GM23338 (cell line): ENCODE measurements at regions not wholly inside any gene's neighbourhood (a gene's known extent, or its start where the extent isn't known, plus 50 kb on each side); places are given as distances from the start of the nearest gene placed in this dataset.

Source experiments
- ATAC-seq: fragments of 200-7000 bp; cut with Tn5 transposase; 3 replicates; pipeline ENCODE4 v1.9.1; 2020
- DNase-seq: peaks from one replicate; pipeline ENCODE4 v3.0.0-alpha.2; 2015; ENCODE audit warnings: low spot score
- H2AFZ ChIP-seq: fragments of 200-600 bp; sonication (generic); 2 replicates; pipeline ENCODE4 v1.8.0; 2016; ENCODE audit warnings: antibody characterized with exemption, mild to moderate bottlenecking, moderate library complexity
- H3F3A ChIP-seq: fragments of 200-600 bp; sonication (generic); replicated peaks from 2 replicates; pipeline ENCODE4 v1.8.0; 2017; ENCODE audit warnings: antibody characterized with exemption, mixed run types, low read depth
- H3K27ac ChIP-seq: fragments of 200-600 bp; sonication (generic); 2 replicates; pipeline ENCODE4 v1.6.1; 2016; ENCODE audit warnings: low read depth
- H3K27me3 ChIP-seq: fragments of 200-600 bp; sonication (generic); 2 replicates; pipeline ENCODE4 v1.8.0; 2016; ENCODE audit warnings: mild to moderate bottlenecking, mixed run types, moderate library complexity; ENCODE audit not compliant: insufficient read depth
- H3K36me3 ChIP-seq: fragments of 200-600 bp; sonication (generic); 2 replicates; pipeline ENCODE4 v1.8.0; 2016; ENCODE audit warnings: mild to moderate bottlenecking; ENCODE audit not compliant: insufficient read depth
- H3K4me1 ChIP-seq: fragments of 200-600 bp; sonication (generic); 2 replicates; pipeline ENCODE4 v1.8.0; 2016; ENCODE audit warnings: mild to moderate bottlenecking, moderate library complexity; ENCODE audit not compliant: insufficient read depth
- H3K4me2 ChIP-seq: fragments of 200-600 bp; sonication (generic); 2 replicates; pipeline ENCODE4 v1.7.1; 2017; ENCODE audit warnings: mixed run types
- H3K4me3 ChIP-seq: fragments of 200-600 bp; sonication (generic); 2 replicates; pipeline ENCODE4 v1.6.1; 2016; ENCODE audit warnings: mixed run types
- H3K79me2 ChIP-seq: fragments of 200-600 bp; sonication (generic); replicated peaks from 2 replicates; pipeline ENCODE4 v1.8.0; 2017; ENCODE audit warnings: mild to moderate bottlenecking; ENCODE audit not compliant: insufficient read depth
- H3K9me2 ChIP-seq: fragments of 200-600 bp; sonication (generic); 2 replicates; pipeline ENCODE4 v1.8.0; 2017; ENCODE audit not compliant: insufficient read depth
- H4K20me1 ChIP-seq: fragments of 200-600 bp; sonication (generic); replicated peaks from 2 replicates; pipeline ENCODE4 v1.8.0; 2017; ENCODE audit warnings: mild to moderate bottlenecking; ENCODE audit not compliant: insufficient read depth
- H3K27ac Mint-ChIP-seq: 2 replicates; pipeline ENCODE4 v1.8.0; 2020; ENCODE audit warnings: inconsistent platforms, mild to moderate bottlenecking, moderate library complexity, mixed read lengths
- H3K27me3 Mint-ChIP-seq: 3 replicates; pipeline ENCODE4 v1.8.0; 2022; ENCODE audit warnings: low read depth, mild to moderate bottlenecking, moderate library complexity, mixed read lengths, inconsistent platforms; ENCODE audit not compliant: insufficient read depth, poor library complexity
- H3K36me3 Mint-ChIP-seq: 3 replicates; pipeline ENCODE4 v1.8.0; 2021; ENCODE audit warnings: low read depth, mild to moderate bottlenecking, inconsistent platforms, moderate library complexity, mixed read lengths
- H3K4me1 Mint-ChIP-seq: 3 replicates; pipeline ENCODE4 v1.8.0; 2020; ENCODE audit warnings: mild to moderate bottlenecking, inconsistent platforms, mixed read lengths
- H3K4me3 Mint-ChIP-seq: 3 replicates; pipeline ENCODE4 v1.8.0; 2021; ENCODE audit warnings: moderate library complexity, mild to moderate bottlenecking, inconsistent platforms, mixed read lengths
- H3K9me3 Mint-ChIP-seq: 3 replicates; pipeline ENCODE4 v1.8.0; 2020; ENCODE audit warnings: moderate library complexity, mild to moderate bottlenecking, inconsistent platforms, mixed read lengths
- CREB1 ChIP-seq: fragments of 250-450 bp; sonication (Bioruptor Pico); IDR thresholded peaks from 2 replicates; pipeline ENCODE4 v1.5.0; 2020; ENCODE audit warnings: low read depth, mild to moderate bottlenecking, moderate library complexity
- ETS1 ChIP-seq: IDR thresholded peaks from 2 replicates; pipeline ENCODE4 v1.6.1; 2016; ENCODE audit warnings: antibody characterized with exemption
- EZH2 ChIP-seq: fragments of 200-600 bp; sonication (generic); IDR thresholded peaks from one replicate; pipeline ENCODE4 v1.8.0; 2017; ENCODE audit warnings: antibody characterized with exemption, mild to moderate bottlenecking, low read depth; ENCODE audit not compliant: unreplicated experiment
- EZH2phosphoT487 ChIP-seq: fragments of 200-600 bp; sonication (generic); IDR thresholded peaks from one replicate; pipeline ENCODE4 v1.8.1; 2018; ENCODE audit warnings: antibody characterized with exemption; ENCODE audit not compliant: unreplicated experiment
- JUNB ChIP-seq: IDR thresholded peaks from one replicate; pipeline ENCODE4 v1.6.1; 2016; ENCODE audit warnings: antibody characterized with exemption; ENCODE audit not compliant: unreplicated experiment
- NANOG ChIP-seq: IDR thresholded peaks from 2 replicates; pipeline ENCODE4 v1.6.1; 2016; ENCODE audit warnings: antibody characterized with exemption, borderline replicate concordance
- POLR2AphosphoS5 ChIP-seq: IDR thresholded peaks from 2 replicates; pipeline ENCODE4 v1.6.1; 2016; ENCODE audit warnings: antibody characterized with exemption, low read depth
- REST ChIP-seq: IDR thresholded peaks from one replicate; pipeline ENCODE4 v1.6.1; 2018; ENCODE audit warnings: antibody characterized with exemption; ENCODE audit not compliant: unreplicated experiment
- STAT1 ChIP-seq: IDR thresholded peaks from one replicate; pipeline ENCODE4 v1.6.1; 2016; ENCODE audit warnings: antibody characterized with exemption; ENCODE audit not compliant: unreplicated experiment
- ZNF114 ChIP-seq: fragments of 250-450 bp; sonication (Bioruptor Pico); IDR thresholded peaks from 2 replicates; pipeline ENCODE4 v1.5.0; 2020; ENCODE audit warnings: mild to moderate bottlenecking, moderate library complexity
- ZNF331 ChIP-seq: fragments of 250-450 bp; sonication (Bioruptor Pico); IDR thresholded peaks from 2 replicates; pipeline ENCODE4 v1.5.0; 2020; ENCODE audit warnings: low read depth, mild to moderate bottlenecking, moderate library complexity
- TF ChIP-seq, protein P1 (sequence below): fragments of 250-450 bp; sonication (Bioruptor Pico); IDR thresholded peaks from 2 replicates; pipeline ENCODE4 v1.5.0; 2020; ENCODE audit warnings: mild to moderate bottlenecking, moderate library complexity
- TF ChIP-seq, protein P2 (sequence below), 2 experiments: fragments of 200-600 bp in 1 of 2; sonication (generic) in 1 of 2; conservative IDR thresholded peaks; 2 replicates each; pipeline versions ENCODE4 v1.5.1 to v1.6.1; 2016 to 2017; ENCODE audit warnings: antibody characterized with exemption in 2 of 2, low read depth in 2 of 2, mild to moderate bottlenecking in 2 of 2, moderate library complexity in 1 of 2

- Mint-ChIP-seq H3K9me3 (peaks cover 65% of the 10 kb centered on the region), H3K27ac (no peak overlapping the region), H3K27me3 (peaks cover 3% of the 10 kb centered on the region), H3K36me3 (peaks cover 34% of the 10 kb centered on the region), H3K4me1 (no peaks in the 10 kb centered on the region), H3K4me3 (no peak overlapping the region)
- no peak for ATAC-seq
- H3K9me2 ChIP-seq, result no peaks in the 10 kb centered on the region
- H3K27ac ChIP-seq, result no peak overlapping the region
- H3K4me1 ChIP-seq, result no peaks in the 10 kb centered on the region
- H3K79me2 ChIP-seq, result no peaks in the 10 kb centered on the region
- no peaks in the 10 kb centered on the region for H4K20me1 ChIP-seq
- no peak for DNase-seq
- H3K27me3 ChIP-seq, result 0 out of 2 replicates have a peak, but pooled peaks cover 3% of the 10 kb centered on the region
- no peak overlapping the region for H3K4me2 ChIP-seq
- H3F3A ChIP-seq, result no peaks in the 10 kb centered on the region
- H2AFZ ChIP-seq, result no peak overlapping the region
- peaks cover 21% of the 10 kb centered on the region; the same call in 1 of the 2 replicates for H3K36me3 ChIP-seq
- no peak overlapping the region for H3K4me3 ChIP-seq
- TF ChIP-seq, protein P1, sequence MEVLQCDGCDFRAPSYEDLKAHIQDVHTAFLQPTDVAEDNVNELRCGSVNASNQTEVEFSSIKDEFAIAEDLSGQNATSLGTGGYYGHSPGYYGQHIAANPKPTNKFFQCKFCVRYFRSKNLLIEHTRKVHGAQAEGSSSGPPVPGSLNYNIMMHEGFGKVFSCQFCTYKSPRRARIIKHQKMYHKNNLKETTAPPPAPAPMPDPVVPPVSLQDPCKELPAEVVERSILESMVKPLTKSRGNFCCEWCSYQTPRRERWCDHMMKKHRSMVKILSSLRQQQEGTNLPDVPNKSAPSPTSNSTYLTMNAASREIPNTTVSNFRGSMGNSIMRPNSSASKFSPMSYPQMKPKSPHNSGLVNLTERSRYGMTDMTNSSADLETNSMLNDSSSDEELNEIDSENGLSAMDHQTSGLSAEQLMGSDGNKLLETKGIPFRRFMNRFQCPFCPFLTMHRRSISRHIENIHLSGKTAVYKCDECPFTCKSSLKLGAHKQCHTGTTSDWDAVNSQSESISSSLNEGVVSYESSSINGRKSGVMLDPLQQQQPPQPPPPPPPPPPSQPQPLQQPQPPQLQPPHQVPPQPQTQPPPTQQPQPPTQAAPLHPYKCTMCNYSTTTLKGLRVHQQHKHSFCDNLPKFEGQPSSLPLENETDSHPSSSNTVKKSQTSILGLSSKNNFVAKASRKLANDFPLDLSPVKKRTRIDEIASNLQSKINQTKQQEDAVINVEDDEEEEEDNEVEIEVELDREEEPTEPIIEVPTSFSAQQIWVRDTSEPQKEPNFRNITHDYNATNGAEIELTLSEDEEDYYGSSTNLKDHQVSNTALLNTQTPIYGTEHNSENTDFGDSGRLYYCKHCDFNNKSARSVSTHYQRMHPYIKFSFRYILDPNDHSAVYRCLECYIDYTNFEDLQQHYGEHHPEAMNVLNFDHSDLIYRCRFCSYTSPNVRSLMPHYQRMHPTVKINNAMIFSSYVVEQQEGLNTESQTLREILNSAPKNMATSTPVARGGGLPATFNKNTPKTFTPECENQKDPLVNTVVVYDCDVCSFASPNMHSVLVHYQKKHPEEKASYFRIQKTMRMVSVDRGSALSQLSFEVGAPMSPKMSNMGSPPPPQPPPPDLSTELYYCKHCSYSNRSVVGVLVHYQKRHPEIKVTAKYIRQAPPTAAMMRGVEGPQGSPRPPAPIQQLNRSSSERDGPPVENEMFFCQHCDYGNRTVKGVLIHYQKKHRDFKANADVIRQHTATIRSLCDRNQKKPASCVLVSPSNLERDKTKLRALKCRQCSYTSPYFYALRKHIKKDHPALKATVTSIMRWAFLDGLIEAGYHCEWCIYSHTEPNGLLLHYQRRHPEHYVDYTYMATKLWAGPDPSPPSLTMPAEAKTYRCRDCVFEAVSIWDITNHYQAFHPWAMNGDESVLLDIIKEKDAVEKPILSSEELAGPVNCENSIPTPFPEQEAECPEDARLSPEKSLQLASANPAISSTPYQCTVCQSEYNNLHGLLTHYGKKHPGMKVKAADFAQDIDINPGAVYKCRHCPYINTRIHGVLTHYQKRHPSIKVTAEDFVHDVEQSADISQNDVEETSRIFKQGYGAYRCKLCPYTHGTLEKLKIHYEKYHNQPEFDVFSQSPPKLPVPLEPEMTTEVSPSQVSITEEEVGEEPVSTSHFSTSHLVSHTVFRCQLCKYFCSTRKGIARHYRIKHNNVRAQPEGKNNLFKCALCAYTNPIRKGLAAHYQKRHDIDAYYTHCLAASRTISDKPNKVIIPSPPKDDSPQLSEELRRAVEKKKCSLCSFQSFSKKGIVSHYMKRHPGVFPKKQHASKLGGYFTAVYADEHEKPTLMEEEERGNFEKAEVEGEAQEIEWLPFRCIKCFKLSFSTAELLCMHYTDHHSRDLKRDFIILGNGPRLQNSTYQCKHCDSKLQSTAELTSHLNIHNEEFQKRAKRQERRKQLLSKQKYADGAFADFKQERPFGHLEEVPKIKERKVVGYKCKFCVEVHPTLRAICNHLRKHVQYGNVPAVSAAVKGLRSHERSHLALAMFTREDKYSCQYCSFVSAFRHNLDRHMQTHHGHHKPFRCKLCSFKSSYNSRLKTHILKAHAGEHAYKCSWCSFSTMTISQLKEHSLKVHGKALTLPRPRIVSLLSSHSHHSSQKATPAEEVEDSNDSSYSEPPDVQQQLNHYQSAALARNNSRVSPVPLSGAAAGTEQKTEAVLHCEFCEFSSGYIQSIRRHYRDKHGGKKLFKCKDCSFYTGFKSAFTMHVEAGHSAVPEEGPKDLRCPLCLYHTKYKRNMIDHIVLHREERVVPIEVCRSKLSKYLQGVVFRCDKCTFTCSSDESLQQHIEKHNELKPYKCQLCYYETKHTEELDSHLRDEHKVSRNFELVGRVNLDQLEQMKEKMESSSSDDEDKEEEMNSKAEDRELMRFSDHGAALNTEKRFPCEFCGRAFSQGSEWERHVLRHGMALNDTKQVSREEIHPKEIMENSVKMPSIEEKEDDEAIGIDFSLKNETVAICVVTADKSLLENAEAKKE (CRISPR knock-in tag), result no peak
- TF ChIP-seq EZH2phosphoT487 (no peak), JUNB (no peak), REST (no peak), CREB1 (CRISPR knock-in tag) (no peak), STAT1 (no peak), ETS1 (no peak), POLR2AphosphoS5 (no peak), EZH2 (no peak), ZNF114 (CRISPR knock-in tag) (no peak), ZNF331 (no peak), NANOG (no peak)
- TF ChIP-seq, protein P2, sequence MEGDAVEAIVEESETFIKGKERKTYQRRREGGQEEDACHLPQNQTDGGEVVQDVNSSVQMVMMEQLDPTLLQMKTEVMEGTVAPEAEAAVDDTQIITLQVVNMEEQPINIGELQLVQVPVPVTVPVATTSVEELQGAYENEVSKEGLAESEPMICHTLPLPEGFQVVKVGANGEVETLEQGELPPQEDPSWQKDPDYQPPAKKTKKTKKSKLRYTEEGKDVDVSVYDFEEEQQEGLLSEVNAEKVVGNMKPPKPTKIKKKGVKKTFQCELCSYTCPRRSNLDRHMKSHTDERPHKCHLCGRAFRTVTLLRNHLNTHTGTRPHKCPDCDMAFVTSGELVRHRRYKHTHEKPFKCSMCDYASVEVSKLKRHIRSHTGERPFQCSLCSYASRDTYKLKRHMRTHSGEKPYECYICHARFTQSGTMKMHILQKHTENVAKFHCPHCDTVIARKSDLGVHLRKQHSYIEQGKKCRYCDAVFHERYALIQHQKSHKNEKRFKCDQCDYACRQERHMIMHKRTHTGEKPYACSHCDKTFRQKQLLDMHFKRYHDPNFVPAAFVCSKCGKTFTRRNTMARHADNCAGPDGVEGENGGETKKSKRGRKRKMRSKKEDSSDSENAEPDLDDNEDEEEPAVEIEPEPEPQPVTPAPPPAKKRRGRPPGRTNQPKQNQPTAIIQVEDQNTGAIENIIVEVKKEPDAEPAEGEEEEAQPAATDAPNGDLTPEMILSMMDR (conservative IDR thresholded peaks at IDR 0.05; ENCODE audit: low read depth in 2 of 2), result no peak
Observed at GRCh38 chr15:21271566-21271965, 168.7 kb downstream of the POTEB3 start.
